Hematopoietic multipotent progenitor cell treated with erythropoietin and hydrocortisone succinate and interleukin-3 and kit ligand, for 17 days (in vitro differentiated cells): ENCODE measurements at regions not wholly inside any gene's neighbourhood (a gene's known extent, or its start where the extent isn't known, plus 50 kb on each side); places are given as distances from the start of the nearest gene placed in this dataset.

ENCODE experiments used
- DNase-seq: peaks from one replicate; pipeline ENCODE4 v3.0.0-alpha.2; 2015; ENCODE audit warnings: low spot score

GRCh38 chr6:2426561-2427340 lies 181.3 kb upstream of the GMDS start:
- DNase-seq = no peak

GRCh38 chr6:2416128-2416712 lies 170.8 kb upstream of the GMDS start:
- DNase-seq = no peak

- no peak for DNase-seq
Measured at GRCh38 chr6:2414885-2415547, 169.6 kb upstream of the GMDS start.

GRCh38 chr6:2412731-2413130 lies 167.3 kb upstream of the GMDS start:
- no peak for DNase-seq

- DNase-seq = no peak
Measured at GRCh38 chr6:2410656-2411380, 165.4 kb upstream of the GMDS start.

GRCh38 chr6:2407525-2407924 lies 162.1 kb upstream of the GMDS start:
- no peak for DNase-seq

- DNase-seq = no peak
Measured at GRCh38 chr6:2404211-2404929, 159.0 kb upstream of the GMDS start.

- DNase-seq = no peak
Measured at GRCh38 chr6:2403546-2403945, 158.1 kb upstream of the GMDS start.

- DNase-seq = no peak
Measured at GRCh38 chr6:2396846-2397630, 151.6 kb upstream of the GMDS start.

GRCh38 chr6:2396042-2396657 lies 150.7 kb upstream of the GMDS start:
- no peak for DNase-seq

- DNase-seq = no peak
Measured at GRCh38 chr6:2388554-2389324, 143.3 kb upstream of the GMDS start.

GRCh38 chr6:2387445-2387844 lies 142.0 kb upstream of the GMDS start:
- DNase-seq = no peak

GRCh38 chr6:2385471-2385983 lies 140.1 kb upstream of the GMDS start:
- no peak for DNase-seq

- DNase-seq = no peak
Measured at GRCh38 chr6:2384528-2384927, 139.1 kb upstream of the GMDS start.

GRCh38 chr6:2381872-2382661 lies 136.7 kb upstream of the GMDS start:
- no peak for DNase-seq

GRCh38 chr6:2378891-2379652 lies 133.7 kb upstream of the GMDS start:
- DNase-seq = no peak

- no peak for DNase-seq
Measured at GRCh38 chr6:2378046-2378657, 132.7 kb upstream of the GMDS start.
